ENCODE measurements at regions not wholly inside any gene's neighbourhood (a gene's known extent, or its start where the extent isn't known, plus 50 kb on each side); places are given as distances from the start of the nearest gene placed in this dataset.

DNA sequence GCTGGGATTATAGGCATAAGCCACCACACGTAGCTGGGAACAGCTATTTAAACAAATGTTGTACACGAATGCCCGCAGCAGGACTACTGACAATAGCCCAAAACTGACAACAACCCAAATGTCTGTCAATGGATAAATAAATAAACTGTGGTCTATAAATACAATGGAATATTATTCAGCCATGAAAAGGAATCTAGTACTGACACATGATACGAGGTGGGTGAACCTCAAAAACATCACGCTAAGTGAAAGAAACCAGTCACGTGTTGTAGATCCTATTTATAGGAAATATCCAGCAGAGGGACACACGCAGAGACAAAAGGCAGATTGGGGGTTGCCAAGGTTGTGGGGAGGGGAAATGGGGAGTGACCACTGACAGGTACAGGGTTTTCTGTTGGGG is 390.0 kb upstream of the TNRC6C start:
- Histone ChIP-seq H3K27ac (ENCODE audit: extremely low read depth, low read depth, low read length) (no peak overlapping the region), H3K9me3 (ENCODE audit: control insufficient read depth, insufficient read depth, low read depth, low read length) (no peaks in the 10 kb centered on the region), H3K4me3 (ENCODE audit: low read depth, low read length) (no peak overlapping the region), H3K4me1 (ENCODE audit: control insufficient read depth, insufficient read depth, low read length) (no peaks in the 10 kb centered on the region), H3K36me3 (ENCODE audit: control insufficient read depth in 2 of 2, insufficient read depth in 1 of 2, low read length in 2 of 2) (no peaks in the 10 kb centered on the region)
- ChIA-PET CTCF (no interaction called here), POLR2A (no interaction called here)
- no peak for TF ChIP-seq ZNF112 (tag by site-specific recombination; IDR thresholded peaks at IDR 0.05)
- TF ChIP-seq ZNF146 (tag by site-specific recombination; IDR thresholded peaks at IDR 0.05), result peak; percentile 97
- no peak for TF ChIP-seq ZNF214 (tag by site-specific recombination; IDR thresholded peaks at IDR 0.05; ENCODE audit: borderline replicate concordance)
- TF ChIP-seq GLI4 (tag by site-specific recombination; IDR thresholded peaks at IDR 0.05), result no peak
- no peak for TF ChIP-seq ZBTB8A (tag by site-specific recombination; IDR thresholded peaks at IDR 0.05)

DNA sequence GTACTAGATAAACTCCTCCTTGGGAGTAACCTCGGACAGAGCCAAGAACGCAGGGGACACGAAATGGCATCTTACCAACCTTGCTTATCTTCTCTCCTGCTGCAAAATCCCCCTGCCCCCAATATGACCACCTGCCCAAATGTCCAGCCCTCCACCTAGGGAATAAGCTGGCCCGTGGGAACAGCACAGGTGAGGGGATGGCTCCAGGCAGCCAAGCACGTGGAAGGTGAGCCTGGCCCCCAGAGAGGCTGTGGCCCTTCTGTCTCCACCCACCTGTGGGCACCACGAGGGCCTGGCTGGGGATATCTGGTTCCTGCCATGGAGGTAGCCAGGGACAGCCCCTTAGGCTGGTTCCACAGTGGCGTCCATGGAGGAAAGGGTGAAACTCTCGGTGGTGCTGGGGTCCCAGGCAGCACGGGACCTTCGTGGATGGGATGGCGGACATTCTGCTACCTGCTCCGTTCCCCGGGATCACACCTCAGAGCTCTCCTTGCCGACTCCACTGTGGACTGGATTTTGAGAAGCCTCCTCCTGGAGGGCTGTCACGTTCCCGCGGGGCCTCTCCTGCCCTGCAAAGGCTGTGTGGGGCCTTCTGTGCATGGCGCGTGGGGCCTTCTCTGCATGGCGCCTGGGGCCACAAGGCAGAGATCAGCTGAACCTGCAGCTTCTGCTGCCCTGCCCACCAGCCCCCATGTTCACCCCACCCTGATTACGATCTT is 388.5 kb upstream of the TNRC6C start:
- no peaks in the 10 kb centered on the region for H3K4me1 ChIP-seq (ENCODE audit: control insufficient read depth, insufficient read depth, low read length)
- ChIA-PET CTCF (no interaction called here), POLR2A (no interaction called here)
- H3K9me3 ChIP-seq (ENCODE audit: control insufficient read depth, insufficient read depth, low read depth, low read length), result no peaks in the 10 kb centered on the region
- no peak overlapping the region for H3K27ac ChIP-seq (ENCODE audit: extremely low read depth, low read depth, low read length)
- no peaks in the 10 kb centered on the region for H3K36me3 ChIP-seq (ENCODE audit: control insufficient read depth in 2 of 2, insufficient read depth in 1 of 2, low read length in 2 of 2)
- TF ChIP-seq GLIS2 (tag by site-specific recombination; IDR thresholded peaks at IDR 0.05) (0 out of 2 replicates have a peak, but pooled peaks have one; percentile 25), ZFP69B (tag by site-specific recombination; IDR thresholded peaks at IDR 0.05) (no peak), ZNF561 (tag by site-specific recombination; IDR thresholded peaks at IDR 0.05; ENCODE audit: borderline replicate concordance) (no peak), ZNF140 (tag by site-specific recombination; IDR thresholded peaks at IDR 0.05) (no peak), ZNF501 (tag by site-specific recombination; IDR thresholded peaks at IDR 0.05) (no peak)
- TF ChIP-seq, protein P1, sequence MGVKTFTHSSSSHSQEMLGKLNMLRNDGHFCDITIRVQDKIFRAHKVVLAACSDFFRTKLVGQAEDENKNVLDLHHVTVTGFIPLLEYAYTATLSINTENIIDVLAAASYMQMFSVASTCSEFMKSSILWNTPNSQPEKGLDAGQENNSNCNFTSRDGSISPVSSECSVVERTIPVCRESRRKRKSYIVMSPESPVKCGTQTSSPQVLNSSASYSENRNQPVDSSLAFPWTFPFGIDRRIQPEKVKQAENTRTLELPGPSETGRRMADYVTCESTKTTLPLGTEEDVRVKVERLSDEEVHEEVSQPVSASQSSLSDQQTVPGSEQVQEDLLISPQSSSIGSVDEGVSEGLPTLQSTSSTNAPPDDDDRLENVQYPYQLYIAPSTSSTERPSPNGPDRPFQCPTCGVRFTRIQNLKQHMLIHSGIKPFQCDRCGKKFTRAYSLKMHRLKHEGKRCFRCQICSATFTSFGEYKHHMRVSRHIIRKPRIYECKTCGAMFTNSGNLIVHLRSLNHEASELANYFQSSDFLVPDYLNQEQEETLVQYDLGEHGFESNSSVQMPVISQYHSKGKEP (tag by site-specific recombination; IDR thresholded peaks at IDR 0.05), result no peak
- TF ChIP-seq, protein P2, sequence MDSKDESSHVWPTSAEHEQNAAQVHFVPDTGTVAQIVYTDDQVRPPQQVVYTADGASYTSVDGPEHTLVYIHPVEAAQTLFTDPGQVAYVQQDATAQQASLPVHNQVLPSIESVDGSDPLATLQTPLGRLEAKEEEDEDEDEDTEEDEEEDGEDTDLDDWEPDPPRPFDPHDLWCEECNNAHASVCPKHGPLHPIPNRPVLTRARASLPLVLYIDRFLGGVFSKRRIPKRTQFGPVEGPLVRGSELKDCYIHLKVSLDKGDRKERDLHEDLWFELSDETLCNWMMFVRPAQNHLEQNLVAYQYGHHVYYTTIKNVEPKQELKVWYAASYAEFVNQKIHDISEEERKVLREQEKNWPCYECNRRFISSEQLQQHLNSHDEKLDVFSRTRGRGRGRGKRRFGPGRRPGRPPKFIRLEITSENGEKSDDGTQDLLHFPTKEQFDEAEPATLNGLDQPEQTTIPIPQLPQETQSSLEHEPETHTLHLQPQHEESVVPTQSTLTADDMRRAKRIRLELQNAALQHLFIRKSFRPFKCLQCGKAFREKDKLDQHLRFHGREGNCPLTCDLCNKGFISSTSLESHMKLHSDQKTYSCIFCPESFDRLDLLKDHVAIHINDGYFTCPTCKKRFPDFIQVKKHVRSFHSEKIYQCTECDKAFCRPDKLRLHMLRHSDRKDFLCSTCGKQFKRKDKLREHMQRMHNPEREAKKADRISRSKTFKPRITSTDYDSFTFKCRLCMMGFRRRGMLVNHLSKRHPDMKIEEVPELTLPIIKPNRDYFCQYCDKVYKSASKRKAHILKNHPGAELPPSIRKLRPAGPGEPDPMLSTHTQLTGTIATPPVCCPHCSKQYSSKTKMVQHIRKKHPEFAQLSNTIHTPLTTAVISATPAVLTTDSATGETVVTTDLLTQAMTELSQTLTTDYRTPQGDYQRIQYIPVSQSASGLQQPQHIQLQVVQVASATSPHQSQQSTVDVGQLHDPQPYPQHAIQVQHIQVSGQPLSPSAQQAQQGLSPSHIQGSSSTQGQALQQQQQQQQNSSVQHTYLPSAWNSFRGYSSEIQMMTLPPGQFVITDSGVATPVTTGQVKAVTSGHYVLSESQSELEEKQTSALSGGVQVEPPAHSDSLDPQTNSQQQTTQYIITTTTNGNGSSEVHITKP (tag by site-specific recombination; IDR thresholded peaks at IDR 0.05), result 0 out of 2 replicates have a peak, but pooled peaks have one; percentile 11
- H3K4me3 ChIP-seq (ENCODE audit: low read depth, low read length), result no peak overlapping the region

DNA sequence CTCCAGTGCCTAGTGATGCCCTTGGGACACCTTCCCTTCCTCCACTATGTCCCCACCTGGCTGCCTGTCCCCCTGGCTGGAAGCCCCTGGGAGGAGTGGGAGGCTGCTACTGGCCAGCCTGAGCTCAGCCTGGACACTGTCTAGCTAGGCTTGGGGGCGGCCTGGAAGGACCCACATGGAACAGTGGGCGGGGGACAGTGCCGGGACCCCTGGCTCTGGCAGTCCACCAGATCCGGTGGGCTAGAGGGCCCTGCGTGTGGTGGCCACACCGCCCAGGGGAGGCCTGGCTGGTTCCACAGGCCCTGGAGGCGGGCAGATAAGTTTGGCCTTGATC is 388.0 kb upstream of the TNRC6C start:
- Histone ChIP-seq H3K9me3 (ENCODE audit: control insufficient read depth, insufficient read depth, low read depth, low read length) (no peaks in the 10 kb centered on the region), H3K27ac (ENCODE audit: extremely low read depth, low read depth, low read length) (no peak overlapping the region), H3K4me1 (ENCODE audit: control insufficient read depth, insufficient read depth, low read length) (no peaks in the 10 kb centered on the region), H3K36me3 (ENCODE audit: control insufficient read depth in 2 of 2, insufficient read depth in 1 of 2, low read length in 2 of 2) (no peaks in the 10 kb centered on the region), H3K4me3 (ENCODE audit: low read depth, low read length) (no peak overlapping the region)
- POLR2A ChIA-PET, result no interaction called here
- CTCF ChIA-PET, result no interaction called here
- no peak for TF ChIP-seq ZNF433 (tag by site-specific recombination; IDR thresholded peaks at IDR 0.05; ENCODE audit: low read depth)
- no peak for TF ChIP-seq HOXC10 (CRISPR knock-in tag; IDR thresholded peaks at IDR 0.05)
- no peak for TF ChIP-seq BCL11A (tag by site-specific recombination; IDR thresholded peaks at IDR 0.05; ENCODE audit: low read depth)
- no peak for TF ChIP-seq ZIC2 (tag by site-specific recombination; IDR thresholded peaks at IDR 0.05)
- TF ChIP-seq ZNF544 (tag by site-specific recombination; IDR thresholded peaks at IDR 0.05), result no peak
- TF ChIP-seq ZNF211 (tag by site-specific recombination; IDR thresholded peaks at IDR 0.05; ENCODE audit: low read depth), result no peak
- no peak for TF ChIP-seq ZNF654 (tag by site-specific recombination; IDR thresholded peaks at IDR 0.05; ENCODE audit: low read depth)
- TF ChIP-seq GLIS2 (tag by site-specific recombination; IDR thresholded peaks at IDR 0.05), result 0 out of 2 replicates have a peak, but pooled peaks have one; percentile 11
- no peak for TF ChIP-seq ZNF701 (tag by site-specific recombination; IDR thresholded peaks at IDR 0.05)
